ENCODE measurements at regions not wholly inside any gene's neighbourhood (a gene's known extent, or its start where the extent isn't known, plus 50 kb on each side); places are given as distances from the start of the nearest gene placed in this dataset.

- Histone ChIP-seq H3K27ac (ENCODE audit: low read depth, low read length) (no peak overlapping the region), H2AFZ (ENCODE audit: low read depth, low read length, severe bottlenecking) (no peak overlapping the region), H3K9ac (ENCODE audit: low read length) (no peak overlapping the region), H3K9me2 (replicated peaks; ENCODE audit: insufficient read depth, low read length) (no peaks in the 10 kb centered on the region), H3F3A (ENCODE audit: insufficient read depth) (no peaks in the 10 kb centered on the region), H3K9me3 (ENCODE audit: insufficient read depth, low read length) (no peaks in the 10 kb centered on the region), H3K79me2 (ENCODE audit: insufficient read depth, low read length) (no peaks in the 10 kb centered on the region), H3K4me2 (ENCODE audit: low read depth, low read length, poor library complexity, severe bottlenecking) (no peak overlapping the region), H3K4me3 (ENCODE audit: insufficient read depth, low read length, poor library complexity, severe bottlenecking) (no peak overlapping the region), H3K36me3 (ENCODE audit: low read length) (no peaks in the 10 kb centered on the region), H3K27me3 (ENCODE audit: low read length) (no peaks in the 10 kb centered on the region), H4K20me1 (ENCODE audit: low read depth, low read length) (no peaks in the 10 kb centered on the region)
- TF ChIP-seq EZH2phosphoT487 (conservative IDR thresholded peaks at IDR 0.05; ENCODE audit: low read length) (no peak), CTCF (IDR thresholded peaks at IDR 0.05; ENCODE audit: insufficient read depth, low read length, poor library complexity, severe bottlenecking) (no peak)
These were observed 75.0 kb upstream of the OR13F1 start for GRCh38 chr9:104429031-104429546.

GRCh38 chr9:104435059-104435458 lies 69.0 kb upstream of the OR13F1 start:
- Histone ChIP-seq H3K4me3 (ENCODE audit: insufficient read depth, low read length, poor library complexity, severe bottlenecking) (no peak overlapping the region), H3F3A (ENCODE audit: insufficient read depth) (no peaks in the 10 kb centered on the region), H3K27me3 (ENCODE audit: low read length) (no peaks in the 10 kb centered on the region), H2AFZ (ENCODE audit: low read depth, low read length, severe bottlenecking) (no peak overlapping the region), H4K20me1 (ENCODE audit: low read depth, low read length) (no peaks in the 10 kb centered on the region), H3K79me2 (ENCODE audit: insufficient read depth, low read length) (no peaks in the 10 kb centered on the region), H3K36me3 (ENCODE audit: low read length) (no peaks in the 10 kb centered on the region), H3K9ac (ENCODE audit: low read length) (no peak overlapping the region), H3K4me2 (ENCODE audit: low read depth, low read length, poor library complexity, severe bottlenecking) (no peak overlapping the region), H3K27ac (ENCODE audit: low read depth, low read length) (no peak overlapping the region), H3K9me3 (ENCODE audit: insufficient read depth, low read length) (no peaks in the 10 kb centered on the region), H3K9me2 (replicated peaks; ENCODE audit: insufficient read depth, low read length) (no peaks in the 10 kb centered on the region)
- TF ChIP-seq EZH2phosphoT487 (conservative IDR thresholded peaks at IDR 0.05; ENCODE audit: low read length) (no peak), CTCF (IDR thresholded peaks at IDR 0.05; ENCODE audit: insufficient read depth, low read length, poor library complexity, severe bottlenecking) (no peak)

- H3K79me2 ChIP-seq (ENCODE audit: insufficient read depth, low read length) = no peaks in the 10 kb centered on the region
- H3K9me3 ChIP-seq (ENCODE audit: insufficient read depth, low read length) = no peaks in the 10 kb centered on the region
- H3K27me3 ChIP-seq (ENCODE audit: low read length) = no peaks in the 10 kb centered on the region
- TF ChIP-seq CTCF (IDR thresholded peaks at IDR 0.05; ENCODE audit: insufficient read depth, low read length, poor library complexity, severe bottlenecking) (no peak), EZH2phosphoT487 (conservative IDR thresholded peaks at IDR 0.05; ENCODE audit: low read length) (no peak)
- H3F3A ChIP-seq (ENCODE audit: insufficient read depth) = no peaks in the 10 kb centered on the region
- no peaks in the 10 kb centered on the region for H4K20me1 ChIP-seq (ENCODE audit: low read depth, low read length)
- no peaks in the 10 kb centered on the region for H3K9me2 ChIP-seq (replicated peaks; ENCODE audit: insufficient read depth, low read length)
- no peak overlapping the region for H3K4me2 ChIP-seq (ENCODE audit: low read depth, low read length, poor library complexity, severe bottlenecking)
- H3K27ac ChIP-seq (ENCODE audit: low read depth, low read length) = no peak overlapping the region
- H3K9ac ChIP-seq (ENCODE audit: low read length) = no peak overlapping the region
- no peak overlapping the region for H2AFZ ChIP-seq (ENCODE audit: low read depth, low read length, severe bottlenecking)
- no peaks in the 10 kb centered on the region for H3K36me3 ChIP-seq (ENCODE audit: low read length)
- no peak overlapping the region for H3K4me3 ChIP-seq (ENCODE audit: insufficient read depth, low read length, poor library complexity, severe bottlenecking)
These were observed 56.0 kb upstream of the OR13F1 start for GRCh38 chr9:104448036-104448435.

All from SU-DHL-6 (cell line).